ENCODE measurements at regions not wholly inside any gene's neighbourhood (a gene's known extent, or its start where the extent isn't known, plus 50 kb on each side); places are given as distances from the start of the nearest gene placed in this dataset.

GRCh38 chr12:19778172-19778571 is 338.9 kb downstream of the AEBP2 start:
- H2AK5ac ChIP-seq (ENCODE audit: low read length): no peak overlapping the region
- no peak overlapping the region for H3K4me2 ChIP-seq (ENCODE audit: low read length)

GRCh38 chr12:19778797-19779196 is 339.5 kb downstream of the AEBP2 start:
- no peak overlapping the region for H3K27ac ChIP-seq (ENCODE audit: low read depth, low read length)

More at GRCh38 chr12:19778172-19778571, 338.9 kb downstream of the AEBP2 start:
- no peak for DNase-seq
- Histone ChIP-seq H2AFZ (ENCODE audit: insufficient read depth, low read length, poor library complexity) (no peak overlapping the region), H3K36me3 (ENCODE audit: control insufficient read depth in 1 of 2, insufficient read depth in 2 of 2, low read length in 2 of 2) (no peaks in the 10 kb centered on the region), H3K4me3 (ENCODE audit: low read depth, low read length) (no peak overlapping the region), H3K27me3 (ENCODE audit: insufficient read depth, low read length) (no peaks in the 10 kb centered on the region), H3K4me1 (ENCODE audit: control insufficient read depth in 1 of 2, insufficient read depth in 2 of 2, low read length in 2 of 2) (peaks cover 7 to 10% of the 10 kb centered on the region in 2 experiments), H3K79me2 (ENCODE audit: control insufficient read depth, insufficient read depth, low read length, poor library complexity) (no peaks in the 10 kb centered on the region), H3K4ac (ENCODE audit: low read depth, low read length) (no peak overlapping the region), H4K91ac (ENCODE audit: low read depth, low read length) (no peak overlapping the region), H4K12ac (ENCODE audit: low read depth, low read length) (no peak overlapping the region), H3K79me1 (ENCODE audit: low read length) (peaks cover 2% of the 10 kb centered on the region), H2BK12ac (ENCODE audit: low read length) (no peak overlapping the region), H3K9ac (ENCODE audit: low read length) (no peak overlapping the region), H2BK120ac (ENCODE audit: insufficient read depth, low read length, poor library complexity) (no peak overlapping the region), H2BK5ac (ENCODE audit: low read depth, low read length, poor library complexity) (no peak overlapping the region), H3K18ac (ENCODE audit: low read length) (no peak overlapping the region), H3K9me3 (ENCODE audit: insufficient read depth, low read depth, low read length) (no peaks in the 10 kb centered on the region), H3K27ac (ENCODE audit: low read depth, low read length) (no peak overlapping the region), H4K8ac (ENCODE audit: low read depth, low read length) (no peak overlapping the region), H3K14ac (ENCODE audit: low read length) (no peak overlapping the region), H3K23ac (ENCODE audit: low read length) (no peak overlapping the region)
- WGBS (ENCODE audit: extremely low coverage, insufficient coverage, insufficient read length): no CpG with 5 or more reads among the region's 3 CpGs

GRCh38 chr12:19779395-19780056 is 340.2 kb downstream of the AEBP2 start:
- Histone ChIP-seq H3K36me3 (ENCODE audit: control insufficient read depth in 1 of 2, insufficient read depth in 2 of 2, low read length in 2 of 2) (no peaks in the 10 kb centered on the region), H4K91ac (ENCODE audit: low read depth, low read length) (peak overlapping the region; percentile 48), H2BK12ac (ENCODE audit: low read length) (peak overlapping the region; percentile 21), H2AFZ (ENCODE audit: insufficient read depth, low read length, poor library complexity) (peak overlapping the region; percentile 6), H4K12ac (ENCODE audit: low read depth, low read length) (no peak overlapping the region), H3K23ac (ENCODE audit: low read length) (no peak overlapping the region), H3K27ac (ENCODE audit: low read depth, low read length) (no peak overlapping the region), H3K18ac (ENCODE audit: low read length) (no peak overlapping the region), H2BK5ac (ENCODE audit: low read depth, low read length, poor library complexity) (no peak overlapping the region), H2AK5ac (ENCODE audit: low read length) (no peak overlapping the region), H3K4ac (ENCODE audit: low read depth, low read length) (no peak overlapping the region), H4K8ac (ENCODE audit: low read depth, low read length) (peak overlapping the region; percentile 34), H3K79me2 (ENCODE audit: control insufficient read depth, insufficient read depth, low read length, poor library complexity) (peaks cover 2% of the 10 kb centered on the region), H2BK120ac (ENCODE audit: insufficient read depth, low read length, poor library complexity) (peak overlapping the region; percentile 36), H3K9ac (ENCODE audit: low read length) (no peak overlapping the region), H3K14ac (ENCODE audit: low read length) (no peak overlapping the region), H3K4me1 (ENCODE audit: control insufficient read depth in 1 of 2, insufficient read depth in 2 of 2, low read length in 2 of 2) (peaks cover 7 to 15% of the 10 kb centered on the region in 2 experiments), H3K27me3 (ENCODE audit: insufficient read depth, low read length) (no peaks in the 10 kb centered on the region), H3K79me1 (ENCODE audit: low read length) (peaks cover 4% of the 10 kb centered on the region), H3K4me2 (ENCODE audit: low read length) (no peak overlapping the region), H3K9me3 (ENCODE audit: insufficient read depth, low read depth, low read length) (no peaks in the 10 kb centered on the region), H3K4me3 (ENCODE audit: low read depth, low read length) (no peak overlapping the region)
- WGBS (ENCODE audit: extremely low coverage, insufficient coverage, insufficient read length): no CpG with 5 or more reads among the region's 10 CpGs
- no peak for DNase-seq

More at GRCh38 chr12:19778797-19779196, 339.5 kb downstream of the AEBP2 start:
- no peaks in the 10 kb centered on the region for H3K79me2 ChIP-seq (ENCODE audit: control insufficient read depth, insufficient read depth, low read length, poor library complexity)
- H2BK5ac ChIP-seq (ENCODE audit: low read depth, low read length, poor library complexity): peak overlapping the region; percentile 1
- no peak overlapping the region for H3K4me3 ChIP-seq (ENCODE audit: low read depth, low read length)
- no peak overlapping the region for H4K12ac ChIP-seq (ENCODE audit: low read depth, low read length)
- H3K9ac ChIP-seq (ENCODE audit: low read length): no peak overlapping the region
- H2AFZ ChIP-seq (ENCODE audit: insufficient read depth, low read length, poor library complexity): peak overlapping the region; percentile 6
- no peak overlapping the region for H3K4me2 ChIP-seq (ENCODE audit: low read length)
- H3K9me3 ChIP-seq (ENCODE audit: insufficient read depth, low read depth, low read length): no peaks in the 10 kb centered on the region
- DNase-seq: no peak
- no peaks in the 10 kb centered on the region for H3K27me3 ChIP-seq (ENCODE audit: insufficient read depth, low read length)
- peak overlapping the region; percentile 67 for H2BK12ac ChIP-seq (ENCODE audit: low read length)
- no peaks in the 10 kb centered on the region for H3K36me3 ChIP-seq (ENCODE audit: control insufficient read depth in 1 of 2, insufficient read depth in 2 of 2, low read length in 2 of 2)
- peak overlapping the region; percentile 48 for H4K91ac ChIP-seq (ENCODE audit: low read depth, low read length)
- no peak overlapping the region for H3K23ac ChIP-seq (ENCODE audit: low read length)
- H3K14ac ChIP-seq (ENCODE audit: low read length): peak overlapping the region; percentile 24
- peaks cover 7 to 14% of the 10 kb centered on the region in 2 experiments for H3K4me1 ChIP-seq (ENCODE audit: control insufficient read depth in 1 of 2, insufficient read depth in 2 of 2, low read length in 2 of 2)
- WGBS (ENCODE audit: extremely low coverage, insufficient coverage, insufficient read length): no CpG with 5 or more reads among the region's 2 CpGs
- H2BK120ac ChIP-seq (ENCODE audit: insufficient read depth, low read length, poor library complexity): peak overlapping the region; percentile 36
- peaks cover 2% of the 10 kb centered on the region for H3K79me1 ChIP-seq (ENCODE audit: low read length)
- H4K8ac ChIP-seq (ENCODE audit: low read depth, low read length): no peak overlapping the region
- no peak overlapping the region for H2AK5ac ChIP-seq (ENCODE audit: low read length)
- H3K4ac ChIP-seq (ENCODE audit: low read depth, low read length): no peak overlapping the region
- peak overlapping the region; percentile 21 for H3K18ac ChIP-seq (ENCODE audit: low read length)

- Histone ChIP-seq H3K9ac (ENCODE audit: low read length) (no peak overlapping the region), H3K79me1 (ENCODE audit: low read length) (peaks cover 4% of the 10 kb centered on the region), H3K4me3 (ENCODE audit: low read depth, low read length) (no peak overlapping the region), H4K12ac (ENCODE audit: low read depth, low read length) (no peak overlapping the region), H3K79me2 (ENCODE audit: control insufficient read depth, insufficient read depth, low read length, poor library complexity) (peaks cover 2% of the 10 kb centered on the region), H2BK120ac (ENCODE audit: insufficient read depth, low read length, poor library complexity) (no peak overlapping the region), H2BK5ac (ENCODE audit: low read depth, low read length, poor library complexity) (no peak overlapping the region), H3K23ac (ENCODE audit: low read length) (no peak overlapping the region), H4K8ac (ENCODE audit: low read depth, low read length) (no peak overlapping the region), H3K18ac (ENCODE audit: low read length) (no peak overlapping the region), H2AK5ac (ENCODE audit: low read length) (no peak overlapping the region), H2BK12ac (ENCODE audit: low read length) (no peak overlapping the region), H3K14ac (ENCODE audit: low read length) (no peak overlapping the region), H3K4me2 (ENCODE audit: low read length) (no peak overlapping the region), H3K36me3 (ENCODE audit: control insufficient read depth in 1 of 2, insufficient read depth in 2 of 2, low read length in 2 of 2) (no peaks in the 10 kb centered on the region), H2AFZ (ENCODE audit: insufficient read depth, low read length, poor library complexity) (no peak overlapping the region), H3K27me3 (ENCODE audit: insufficient read depth, low read length) (no peaks in the 10 kb centered on the region), H3K27ac (ENCODE audit: low read depth, low read length) (no peak overlapping the region), H3K4me1 (ENCODE audit: control insufficient read depth in 1 of 2, insufficient read depth in 2 of 2, low read length in 2 of 2) (peaks cover 7 to 15% of the 10 kb centered on the region in 2 experiments), H3K9me3 (ENCODE audit: insufficient read depth, low read depth, low read length) (no peaks in the 10 kb centered on the region), H3K4ac (ENCODE audit: low read depth, low read length) (no peak overlapping the region), H4K91ac (ENCODE audit: low read depth, low read length) (no peak overlapping the region)
- no peak for DNase-seq
- no CpG with 5 or more reads among the region's 6 CpGs for WGBS (ENCODE audit: extremely low coverage, insufficient coverage, insufficient read length)
These were observed 341.2 kb downstream of the AEBP2 start for GRCh38 chr12:19780460-19780859.
